ENCODE measurements at regions not wholly inside any gene's neighbourhood (a gene's known extent, or its start where the extent isn't known, plus 50 kb on each side); places are given as distances from the start of the nearest gene placed in this dataset.

DNA sequence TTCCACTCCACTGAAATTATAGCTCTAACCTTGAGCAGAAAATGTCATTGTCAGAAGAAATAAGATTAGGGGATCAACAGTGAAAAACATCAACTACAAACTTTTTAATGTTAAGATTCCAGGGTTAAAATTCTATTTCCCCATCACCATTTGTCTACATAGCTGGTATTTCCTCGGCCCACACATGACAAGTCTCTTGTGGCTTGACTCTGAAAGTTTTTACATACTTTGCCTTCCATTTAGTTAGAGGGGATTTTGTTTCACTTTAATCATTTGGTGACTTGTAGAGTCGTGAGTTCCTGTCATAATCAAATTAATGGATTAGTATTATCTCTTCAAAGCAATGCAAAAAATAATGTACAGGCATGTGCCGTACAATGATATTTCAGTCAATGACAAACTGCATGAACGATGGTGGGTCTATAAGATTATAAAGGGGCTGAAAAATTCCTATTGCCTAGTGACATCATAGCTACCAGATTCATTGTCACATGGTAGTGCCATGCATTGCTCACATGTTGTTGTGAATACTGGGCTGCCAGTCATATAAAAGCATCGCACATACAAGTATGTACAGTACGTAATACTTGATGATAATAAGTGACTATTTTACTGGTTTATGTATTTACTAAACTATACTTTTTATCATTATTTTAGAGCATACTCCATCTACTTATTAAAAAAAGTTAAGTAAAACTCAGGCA is 72.0 kb downstream of the ING2 start:
- Mint-ChIP-seq H3K27ac (no peak overlapping the region), H3K27me3 (ENCODE audit: low read depth in 3 of 3) (no peaks in the 10 kb centered on the region), H3K4me3 (no peak overlapping the region), H3K9me3 (peaks cover 0 to 16% (median 11%) of the 10 kb centered on the region in 7 donors), H3K4me1 (no peaks in the 10 kb centered on the region), H3K36me3 (no peaks in the 10 kb centered on the region)
- no peak for DNase-seq
- no CpG with 5 or more reads among the region's 6 CpGs for WGBS (ENCODE audit: insufficient coverage)
- no peaks in the 10 kb centered on the region for H3K36me3 ChIP-seq (replicated peaks in 1 of 2; ENCODE audit: control insufficient read depth in 1 of 2, insufficient read depth in 2 of 2, low read length in 2 of 2)
- no peaks in the 10 kb centered on the region for H3K27me3 ChIP-seq (ENCODE audit: control insufficient read depth in 2 of 2, insufficient read depth in 2 of 2, low read length in 2 of 2)
- no peaks in the 10 kb centered on the region for H4K20me1 ChIP-seq (ENCODE audit: insufficient read depth, low read length)
- intact Hi-C loops (cut with micrococcal nuclease) = no loop called here
- no peak overlapping the region for H3K27ac ChIP-seq (ENCODE audit: low read depth in 1 of 2, low read length in 2 of 2)
- no peak overlapping the region for H3K4me3 ChIP-seq (replicated peaks in 1 of 3; ENCODE audit: low read depth in 2 of 3, low read length in 3 of 3)
- no peak overlapping the region for H3K9ac ChIP-seq (ENCODE audit: insufficient read depth, low read length, poor library complexity, severe bottlenecking)
- H3K79me2 ChIP-seq (ENCODE audit: insufficient read depth, low read length) = no peaks in the 10 kb centered on the region
- no peak overlapping the region for H2AFZ ChIP-seq (ENCODE audit: insufficient read depth, low read depth, low read length, poor library complexity, severe bottlenecking)
- H3K4me1 ChIP-seq (ENCODE audit: control insufficient read depth in 1 of 2, insufficient read depth in 2 of 2, low read length in 2 of 2) = no peaks in the 10 kb centered on the region
- peaks cover 0 to 6% of the 10 kb centered on the region in 2 donors for H3K9me3 ChIP-seq (replicated peaks in 1 of 2; ENCODE audit: control insufficient read depth in 1 of 2, insufficient read depth in 1 of 2, low read length in 2 of 2)
- H3K4me2 ChIP-seq (replicated peaks; ENCODE audit: extremely low read depth, low read length, poor library complexity, severe bottlenecking) = no peak overlapping the region
- TF ChIP-seq, protein P1, sequence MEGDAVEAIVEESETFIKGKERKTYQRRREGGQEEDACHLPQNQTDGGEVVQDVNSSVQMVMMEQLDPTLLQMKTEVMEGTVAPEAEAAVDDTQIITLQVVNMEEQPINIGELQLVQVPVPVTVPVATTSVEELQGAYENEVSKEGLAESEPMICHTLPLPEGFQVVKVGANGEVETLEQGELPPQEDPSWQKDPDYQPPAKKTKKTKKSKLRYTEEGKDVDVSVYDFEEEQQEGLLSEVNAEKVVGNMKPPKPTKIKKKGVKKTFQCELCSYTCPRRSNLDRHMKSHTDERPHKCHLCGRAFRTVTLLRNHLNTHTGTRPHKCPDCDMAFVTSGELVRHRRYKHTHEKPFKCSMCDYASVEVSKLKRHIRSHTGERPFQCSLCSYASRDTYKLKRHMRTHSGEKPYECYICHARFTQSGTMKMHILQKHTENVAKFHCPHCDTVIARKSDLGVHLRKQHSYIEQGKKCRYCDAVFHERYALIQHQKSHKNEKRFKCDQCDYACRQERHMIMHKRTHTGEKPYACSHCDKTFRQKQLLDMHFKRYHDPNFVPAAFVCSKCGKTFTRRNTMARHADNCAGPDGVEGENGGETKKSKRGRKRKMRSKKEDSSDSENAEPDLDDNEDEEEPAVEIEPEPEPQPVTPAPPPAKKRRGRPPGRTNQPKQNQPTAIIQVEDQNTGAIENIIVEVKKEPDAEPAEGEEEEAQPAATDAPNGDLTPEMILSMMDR (IDR thresholded peaks at IDR 0.05) = no peak

DNA sequence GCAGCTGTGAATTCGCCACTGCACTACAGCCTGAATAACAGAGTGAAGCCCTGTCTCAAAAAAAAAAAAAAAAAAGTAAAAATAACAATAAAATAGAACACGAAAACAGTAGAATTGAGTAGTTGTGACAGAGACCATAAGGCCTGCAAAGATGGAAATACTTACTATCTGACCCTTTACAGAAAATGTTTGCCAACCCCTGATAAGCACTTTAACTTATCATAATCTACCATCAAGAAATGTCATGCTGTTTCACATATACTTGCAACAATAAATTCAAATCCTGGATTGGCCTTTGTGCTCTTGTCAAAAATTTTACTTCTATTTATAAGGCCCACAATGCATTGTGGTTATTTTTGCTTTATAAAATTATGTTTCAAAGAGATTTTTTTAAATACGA is 75.5 kb downstream of the ING2 start:
- Histone ChIP-seq H3K36me3 (replicated peaks in 1 of 2; ENCODE audit: control insufficient read depth in 1 of 2, insufficient read depth in 2 of 2, low read length in 2 of 2) (no peaks in the 10 kb centered on the region), H3K4me2 (replicated peaks; ENCODE audit: extremely low read depth, low read length, poor library complexity, severe bottlenecking) (no peak overlapping the region), H2AFZ (ENCODE audit: insufficient read depth, low read depth, low read length, poor library complexity, severe bottlenecking) (no peak overlapping the region), H3K9me3 (replicated peaks in 1 of 2; ENCODE audit: control insufficient read depth in 1 of 2, insufficient read depth in 1 of 2, low read length in 2 of 2) (peaks cover 0 to 16% of the 10 kb centered on the region in 2 donors), H3K27me3 (ENCODE audit: control insufficient read depth in 2 of 2, insufficient read depth in 2 of 2, low read length in 2 of 2) (no peaks in the 10 kb centered on the region), H3K79me2 (ENCODE audit: insufficient read depth, low read length) (no peaks in the 10 kb centered on the region), H3K4me3 (replicated peaks in 1 of 3; ENCODE audit: low read depth in 2 of 3, low read length in 3 of 3) (no peak overlapping the region), H3K9ac (ENCODE audit: insufficient read depth, low read length, poor library complexity, severe bottlenecking) (no peak overlapping the region), H3K4me1 (ENCODE audit: control insufficient read depth in 1 of 2, insufficient read depth in 2 of 2, low read length in 2 of 2) (no peaks in the 10 kb centered on the region), H3K27ac (ENCODE audit: low read depth in 1 of 2, low read length in 2 of 2) (no peak overlapping the region), H4K20me1 (ENCODE audit: insufficient read depth, low read length) (no peaks in the 10 kb centered on the region)
- DNase-seq = no peak
- Mint-ChIP-seq H3K9me3 (peaks cover 0 to 25% (median 16%) of the 10 kb centered on the region in 7 donors), H3K27ac (no peak overlapping the region), H3K4me1 (no peaks in the 10 kb centered on the region), H3K36me3 (no peaks in the 10 kb centered on the region), H3K27me3 (ENCODE audit: low read depth in 3 of 3) (peaks cover 0 to 1% (median 0%) of the 10 kb centered on the region in 3 donors), H3K4me3 (no peak overlapping the region)
- WGBS (ENCODE audit: insufficient coverage) = no CpG with 5 or more reads among the region's 3 CpGs
- intact Hi-C loops (cut with micrococcal nuclease) = no loop called here
- TF ChIP-seq, protein P1 (IDR thresholded peaks at IDR 0.05) = no peak

Data from CD14-positive monocyte (primary cell).